ENCODE measurements at regions not wholly inside any gene's neighbourhood (a gene's known extent, or its start where the extent isn't known, plus 50 kb on each side); places are given as distances from the start of the nearest gene placed in this dataset.

DNA sequence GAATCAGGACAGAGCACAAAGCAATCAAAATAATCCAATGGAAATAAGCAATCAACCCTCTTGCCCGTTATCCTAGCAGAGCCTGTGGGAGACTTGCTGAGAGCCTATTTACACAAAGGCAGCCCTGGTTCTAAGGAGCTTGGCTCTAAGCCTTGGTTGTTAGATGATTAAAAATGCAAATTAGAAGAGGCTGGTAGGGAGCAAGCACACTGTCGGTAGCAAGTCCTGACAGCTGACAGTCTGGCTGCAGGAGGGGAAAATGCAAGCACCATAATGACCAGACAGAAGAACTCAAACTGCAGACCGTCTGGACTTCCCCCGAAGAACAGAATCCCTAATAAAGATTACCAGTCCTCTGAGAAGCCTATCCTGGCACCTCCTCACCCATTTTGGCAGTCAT, 131.8 kb upstream of the CTTNBP2 start:
- intact Hi-C loops (cut with DNase I) = no loop called here
- no peak for ATAC-seq (ENCODE audit: poor library complexity)
- no peak for DNase-seq

DNA sequence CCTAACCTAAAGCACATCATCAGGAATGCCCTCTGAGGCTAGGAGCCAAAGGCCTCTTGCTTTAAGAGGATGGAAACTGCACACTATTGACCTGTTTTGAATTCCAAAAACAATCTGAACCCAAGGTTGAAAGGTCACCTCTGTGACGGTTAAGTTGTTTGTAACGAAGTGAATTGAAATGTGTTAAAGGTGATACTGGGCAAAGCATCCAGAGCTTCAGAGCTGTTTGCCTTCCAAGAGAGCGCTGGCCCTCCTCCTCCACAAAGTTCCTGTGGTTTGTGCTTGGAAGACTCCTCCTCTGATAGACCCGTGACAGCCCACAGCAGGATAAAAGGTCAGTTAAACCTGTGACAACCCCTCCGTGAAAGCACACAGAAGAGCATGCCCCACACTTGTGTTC, 133.7 kb upstream of the CTTNBP2 start:
- no peak for ATAC-seq (ENCODE audit: poor library complexity)
- DNase-seq = no peak
- intact Hi-C loops (cut with DNase I) = no loop called here

GRCh38 chr7:118009419-118009818, 136.2 kb upstream of the CTTNBP2 start:
- DNase-seq (no peak), ATAC-seq (ENCODE audit: poor library complexity) (no peak)
- intact Hi-C loops (cut with DNase I) = no loop called here

DNA sequence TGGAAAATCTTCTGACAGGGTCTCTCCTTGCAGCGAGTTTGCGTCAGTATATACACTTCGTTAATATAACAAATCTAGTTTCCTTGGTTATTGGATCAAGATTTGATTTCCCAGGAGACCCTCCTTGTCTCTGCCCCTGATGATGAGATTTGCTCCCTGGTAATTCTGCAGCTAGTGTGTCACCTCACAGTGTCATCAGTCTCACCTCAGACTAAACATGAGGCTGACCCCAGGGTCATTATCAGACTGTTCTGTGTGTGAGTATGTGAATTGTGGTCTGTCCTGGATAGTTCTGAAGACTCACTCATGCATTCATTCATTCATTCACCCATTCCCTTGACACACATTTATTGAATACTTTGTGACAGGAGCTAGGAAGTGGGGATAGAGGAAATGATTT, 138.4 kb upstream of the CTTNBP2 start:
- DNase-seq (no peak), ATAC-seq (ENCODE audit: poor library complexity) (no peak)
- intact Hi-C loops (cut with DNase I) = no loop called here

GRCh38 chr7:118013252-118014010, 140.2 kb upstream of the CTTNBP2 start:
- intact Hi-C loops (cut with DNase I) = no loop called here
- DNase-seq (no peak), ATAC-seq (ENCODE audit: poor library complexity) (no peak)

DNA sequence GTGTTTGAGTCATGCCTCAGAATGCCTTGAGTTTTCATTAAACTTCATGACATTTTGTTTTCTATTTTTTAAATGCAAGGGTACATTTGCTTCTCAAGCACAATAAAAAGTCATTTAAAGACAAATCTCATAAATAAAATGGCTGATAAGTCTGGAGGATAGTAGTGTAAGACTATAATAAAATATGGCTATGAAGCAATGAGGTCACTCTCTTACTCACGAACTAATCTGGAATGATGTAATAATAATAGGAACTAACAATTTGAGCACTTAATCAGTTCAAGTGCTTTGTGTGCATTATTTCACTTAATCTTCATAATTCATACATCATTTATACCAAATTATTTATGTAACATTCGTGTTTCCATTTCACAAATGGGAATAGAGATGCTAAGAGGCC, 149.3 kb upstream of the CTTNBP2 start:
- intact Hi-C loops (cut with DNase I) = loop anchor here (10.0 kb wide), 1 partner anchor 248 kb away; no protein-coding TSS in a partner anchor
- DNase-seq = no peak
- ATAC-seq (ENCODE audit: poor library complexity) = no peak

DNA sequence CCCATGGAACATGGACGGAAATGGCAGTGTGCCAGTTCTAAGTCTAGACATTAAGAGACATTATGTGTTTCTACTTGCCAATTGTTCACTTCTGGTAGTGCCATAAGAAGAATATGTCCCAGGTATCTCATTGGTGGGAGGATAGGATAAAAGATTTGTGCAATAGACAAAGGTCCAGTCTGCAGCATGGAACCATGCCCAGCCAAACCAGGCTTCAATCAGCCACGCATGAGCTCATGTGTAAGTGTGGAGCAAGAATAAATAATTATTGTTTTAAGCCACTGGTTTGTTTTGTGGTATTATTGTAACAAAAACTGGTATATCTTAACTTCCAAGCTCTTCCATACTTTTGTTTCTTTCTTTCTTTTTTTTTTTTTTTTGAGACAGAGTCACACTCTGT, 153.6 kb upstream of the CTTNBP2 start:
- DNase-seq = no peak
- ATAC-seq (ENCODE audit: poor library complexity) = no peak
- intact Hi-C loops (cut with DNase I) = loop anchor here (10.0 kb wide), 1 partner anchor 252 kb away; no protein-coding TSS in a partner anchor

- no peak for DNase-seq
- no peak for ATAC-seq (ENCODE audit: poor library complexity)
- intact Hi-C loops (cut with DNase I) = loop anchor here (10.0 kb wide), 1 partner anchor 253 kb away; no protein-coding TSS in a partner anchor
Observed at GRCh38 chr7:118028226-118028625, 155.0 kb upstream of the CTTNBP2 start.

GRCh38 chr7:118029826-118030422, 154.0 kb upstream of the LSM8 start:
- ATAC-seq (ENCODE audit: poor library complexity) (no peak), DNase-seq (no peak)
- intact Hi-C loops (cut with DNase I) = loop anchor here (10.0 kb wide), 1 partner anchor 255 kb away; no protein-coding TSS in a partner anchor

DNA sequence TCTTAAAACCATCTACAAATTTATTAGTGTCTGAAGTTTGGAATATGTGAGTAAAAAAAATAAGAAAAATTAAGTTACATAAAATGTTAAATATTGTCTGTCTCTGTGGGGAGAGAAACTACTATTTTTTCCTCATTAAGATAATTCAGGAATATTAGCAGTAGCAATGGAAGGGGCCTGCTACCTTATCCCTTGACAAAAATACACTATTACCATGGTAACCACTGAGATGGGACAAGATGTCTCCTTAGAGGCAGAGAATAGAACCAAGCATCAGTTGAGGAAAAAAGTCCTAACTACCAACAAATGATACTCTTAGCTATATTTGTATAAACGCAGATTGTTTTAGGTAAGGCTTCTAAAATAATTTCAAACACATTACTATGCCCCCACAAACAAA, 150.7 kb upstream of the LSM8 start:
- no peak for ATAC-seq (ENCODE audit: poor library complexity)
- intact Hi-C loops (cut with DNase I) = no loop called here
- no peak for DNase-seq

DNA sequence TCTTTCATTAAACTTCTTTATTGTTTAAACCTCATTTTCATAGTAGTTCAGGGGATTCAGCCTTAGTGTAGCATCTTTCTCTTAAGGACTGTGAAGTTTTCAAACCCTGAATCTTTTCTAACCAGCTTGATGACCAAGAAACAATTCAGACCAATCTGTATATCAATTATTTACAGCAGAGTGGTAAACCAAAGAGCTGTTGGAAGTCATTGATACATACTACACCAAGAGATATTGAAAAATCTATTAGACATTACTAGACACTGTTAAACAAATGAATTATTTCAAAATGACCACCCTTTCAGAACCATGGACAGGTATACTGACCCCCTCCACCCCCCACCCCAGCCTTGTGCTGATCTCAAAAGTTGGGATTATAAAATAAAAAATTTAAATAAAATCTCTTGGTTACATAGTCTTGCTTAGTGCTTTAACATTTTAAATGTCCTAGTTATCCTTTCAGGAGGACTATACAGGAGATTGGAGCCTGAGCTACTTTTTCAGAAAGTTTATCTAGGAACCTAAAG, 143.9 kb upstream of the LSM8 start:
- ATAC-seq (ENCODE audit: poor library complexity) = no peak
- no peak for DNase-seq
- intact Hi-C loops (cut with DNase I) = no loop called here

GRCh38 chr7:118040562-118040961, 143.4 kb upstream of the LSM8 start:
- no peak for ATAC-seq (ENCODE audit: poor library complexity)
- intact Hi-C loops (cut with DNase I) = no loop called here

DNA sequence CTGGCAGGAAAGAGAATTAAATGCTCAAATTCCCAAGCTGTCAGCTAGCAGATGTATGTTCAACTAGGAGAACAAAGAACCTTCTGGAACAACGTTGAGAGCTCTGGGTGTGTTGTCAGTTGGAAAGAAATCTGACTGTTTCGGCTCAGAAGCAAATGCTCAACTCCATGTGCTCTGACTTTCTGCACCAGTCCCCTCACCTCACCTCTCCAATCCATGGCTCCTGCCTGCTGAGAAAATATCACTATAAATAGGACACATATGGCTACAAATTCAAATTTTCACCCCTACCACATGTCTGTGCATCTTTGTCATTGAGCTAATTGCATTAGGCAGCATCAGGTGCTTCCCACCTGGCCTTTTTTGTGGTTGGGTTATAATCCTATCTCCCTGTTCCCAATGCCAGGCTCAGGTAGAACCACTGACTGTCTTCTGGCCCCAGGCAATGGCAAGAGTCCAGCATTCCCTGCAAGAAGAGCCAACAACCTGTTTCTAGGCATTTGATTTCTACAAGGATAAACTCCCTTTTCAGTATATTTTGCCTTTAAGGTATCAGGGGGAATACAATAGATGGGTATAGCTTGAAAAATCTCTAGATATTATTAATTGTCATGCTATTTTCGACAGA, 142.6 kb upstream of the LSM8 start:
- intact Hi-C loops (cut with DNase I) = no loop called here
- DNase-seq (no peak), ATAC-seq (ENCODE audit: poor library complexity) (no peak)

More at GRCh38 chr7:118040562-118040961, 143.4 kb upstream of the LSM8 start:
- no peak for DNase-seq

DNA sequence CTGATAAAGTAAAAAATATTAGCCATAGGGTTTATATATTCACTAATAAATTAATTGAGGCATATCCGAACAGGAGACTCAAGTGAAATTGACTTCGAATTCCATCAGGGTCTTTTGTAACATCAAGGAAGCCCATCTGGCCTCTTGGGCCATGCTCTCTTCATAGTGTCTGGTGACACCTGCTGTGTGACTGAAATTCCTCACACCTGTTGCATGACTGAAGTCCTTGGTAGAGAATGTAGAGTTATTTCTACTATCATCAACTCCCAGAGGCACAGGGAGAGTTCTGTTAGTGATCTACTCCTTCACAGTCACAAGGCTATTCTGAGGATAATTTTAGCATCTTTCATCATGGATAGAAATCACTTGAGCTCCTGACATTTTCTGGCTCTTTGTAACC, 138.3 kb upstream of the LSM8 start:
- intact Hi-C loops (cut with DNase I) = no loop called here
- no peak for DNase-seq
- no peak for ATAC-seq (ENCODE audit: poor library complexity)

GRCh38 chr7:118046086-118046485, 137.9 kb upstream of the LSM8 start:
- DNase-seq (no peak), ATAC-seq (ENCODE audit: poor library complexity) (no peak)
- intact Hi-C loops (cut with DNase I) = no loop called here

GRCh38 chr7:118046801-118047200, 137.2 kb upstream of the LSM8 start:
- no peak for ATAC-seq (ENCODE audit: poor library complexity)
- intact Hi-C loops (cut with DNase I) = no loop called here

DNA sequence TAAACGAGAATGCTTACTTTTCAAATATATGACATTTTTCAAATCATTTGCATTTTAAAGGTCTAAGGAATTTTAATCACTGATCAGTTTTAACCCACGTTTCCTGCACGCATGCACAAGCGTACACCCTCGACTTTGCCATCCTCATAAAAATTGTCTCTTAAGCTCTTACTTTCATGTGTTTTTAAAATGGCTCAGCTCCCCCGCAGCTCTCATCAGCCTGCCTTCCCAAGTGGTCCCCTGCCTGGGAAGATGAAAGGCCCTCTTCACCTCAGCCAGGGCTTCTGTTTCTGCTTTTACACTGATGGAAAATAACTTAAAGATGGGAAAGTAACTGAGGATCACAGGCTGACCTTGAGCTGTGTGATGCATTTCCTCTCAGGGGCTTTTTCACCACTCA, 131.6 kb upstream of the LSM8 start:
- intact Hi-C loops (cut with DNase I) = no loop called here
- DNase-seq = no peak
- ATAC-seq (ENCODE audit: poor library complexity) = no peak

More at GRCh38 chr7:118046801-118047200, 137.2 kb upstream of the LSM8 start:
- DNase-seq = no peak

GRCh38 chr7:118053353-118053752, 130.6 kb upstream of the LSM8 start:
- intact Hi-C loops (cut with DNase I) = no loop called here
- ATAC-seq (ENCODE audit: poor library complexity) (no peak), DNase-seq (no peak)

DNA sequence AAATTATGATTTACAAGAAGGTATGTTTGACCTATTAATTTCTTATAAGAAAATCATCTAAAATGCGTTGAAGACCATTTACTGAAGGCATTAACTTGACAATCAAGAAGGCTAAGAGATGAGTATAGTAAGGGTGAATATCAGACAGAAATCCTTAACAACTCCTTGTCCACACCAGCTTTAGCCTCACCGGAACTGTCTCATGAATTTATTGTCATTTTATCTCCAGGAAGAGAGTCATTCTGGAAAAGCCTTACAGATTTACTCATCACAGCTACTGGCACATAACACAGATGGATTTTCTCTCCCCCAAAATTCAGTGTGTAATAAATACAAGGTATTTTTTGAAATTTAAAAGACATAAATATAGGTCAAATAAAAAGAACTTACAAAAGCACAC, 129.4 kb upstream of the LSM8 start:
- intact Hi-C loops (cut with DNase I) = no loop called here
- no peak for ATAC-seq (ENCODE audit: poor library complexity)
- DNase-seq = no peak

- ATAC-seq (ENCODE audit: poor library complexity) (no peak), DNase-seq (no peak)
- intact Hi-C loops (cut with DNase I) = no loop called here
Observed at GRCh38 chr7:118055647-118056046, 128.3 kb upstream of the LSM8 start.
